Nucleus accumbens (tissue), 56 donors: ENCODE measurements at regions not wholly inside any gene's neighbourhood (a gene's known extent, or its start where the extent isn't known, plus 50 kb on each side); places are given as distances from the start of the nearest gene placed in this dataset.

ENCODE experiments used
- DNase-seq, 56 donors: peaks; one replicate each; lab custom pipeline; 2025; lab: John Stamatoyannopoulos, UW

DNA sequence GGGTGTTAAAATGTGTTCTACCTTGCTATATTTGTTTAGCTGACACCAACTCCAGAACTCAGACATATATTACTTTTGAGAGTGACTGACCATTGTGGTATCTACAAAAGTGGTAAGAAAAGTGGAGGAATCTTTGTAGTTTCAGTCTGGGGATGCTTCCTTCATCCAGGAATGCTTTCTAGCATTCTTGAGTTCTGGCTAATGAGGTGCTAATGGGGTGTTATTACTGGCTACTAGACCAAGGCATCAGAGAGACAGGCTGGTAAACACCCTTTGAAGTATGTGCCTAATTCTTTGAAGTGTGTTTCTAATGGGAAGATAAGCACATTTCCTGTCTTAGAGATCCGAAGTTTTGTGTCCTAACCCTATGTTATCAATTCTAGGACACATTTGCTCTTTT lies 310.4 kb downstream of the SPRY1 start:
- DNase-seq = no peak

GRCh38 chr4:123708902-123709301 lies 312.3 kb downstream of the SPRY1 start:
- no peak for DNase-seq

GRCh38 chr4:123709336-123709735 lies 312.7 kb downstream of the SPRY1 start:
- no peak for DNase-seq

- DNase-seq = no peak
These were observed 334.4 kb downstream of the SPRY1 start for GRCh38 chr4:123731035-123731434.

DNA sequence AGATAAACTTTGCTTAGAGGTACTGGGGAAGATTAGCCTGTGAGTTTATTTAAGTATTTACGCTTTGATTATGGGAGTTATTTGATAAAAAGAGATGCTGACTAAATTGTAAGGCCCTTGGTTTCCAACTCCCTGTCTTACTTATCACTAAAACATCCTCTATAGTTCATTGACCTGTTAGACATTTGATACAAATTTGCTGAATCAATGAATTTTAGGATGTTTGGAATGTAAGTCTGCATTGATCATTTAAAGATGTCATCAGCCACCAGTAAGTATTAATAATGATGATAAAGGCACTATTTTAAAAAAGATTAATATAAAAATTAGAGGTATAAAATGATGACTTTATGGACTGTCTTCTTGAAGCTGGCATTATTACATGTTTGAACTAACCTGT lies 340.6 kb downstream of the SPRY1 start:
- DNase-seq = no peak

DNA sequence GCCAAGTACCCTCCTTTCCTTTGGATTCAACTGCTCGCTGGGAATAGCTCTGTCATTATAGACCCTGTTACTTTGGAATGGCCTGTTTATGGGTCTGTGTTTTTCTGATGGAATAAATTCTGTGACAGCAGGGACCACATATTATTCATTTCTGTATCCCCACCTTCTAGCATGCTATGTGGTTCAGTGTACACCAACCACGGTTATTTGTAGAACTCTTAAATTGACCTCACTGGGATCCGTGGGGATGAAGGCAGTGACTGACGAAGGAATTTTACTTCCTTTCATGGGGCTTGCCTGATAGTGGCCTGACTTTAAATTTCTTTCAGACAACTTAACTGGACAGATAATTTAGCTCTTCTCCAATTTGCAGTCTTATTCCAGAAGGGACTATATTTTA lies 343.2 kb downstream of the SPRY1 start:
- no peak for DNase-seq

DNA sequence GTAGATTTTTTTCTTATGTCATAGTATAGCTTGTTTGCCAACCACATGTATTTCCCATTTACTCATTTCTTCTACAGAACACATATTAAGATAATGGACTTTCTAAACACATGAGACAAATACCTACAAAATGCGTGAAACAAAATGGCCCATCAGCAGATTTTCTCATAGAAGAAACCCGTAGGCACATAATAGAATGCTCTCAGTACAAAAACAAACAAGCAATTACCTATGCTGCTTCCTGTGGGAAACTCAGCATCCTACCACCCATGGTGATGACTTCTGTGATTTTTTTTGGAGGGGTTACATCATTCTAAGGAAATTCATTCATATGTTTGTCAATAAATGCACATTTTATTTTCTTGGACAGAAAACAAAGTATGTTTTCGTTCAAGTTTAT lies 343.6 kb downstream of the SPRY1 start:
- DNase-seq = no peak

- no peak for DNase-seq
These were observed 345.3 kb downstream of the SPRY1 start for GRCh38 chr4:123741906-123742305.

- DNase-seq = no peak
These were observed 347.3 kb downstream of the SPRY1 start for GRCh38 chr4:123743848-123744247.

DNA sequence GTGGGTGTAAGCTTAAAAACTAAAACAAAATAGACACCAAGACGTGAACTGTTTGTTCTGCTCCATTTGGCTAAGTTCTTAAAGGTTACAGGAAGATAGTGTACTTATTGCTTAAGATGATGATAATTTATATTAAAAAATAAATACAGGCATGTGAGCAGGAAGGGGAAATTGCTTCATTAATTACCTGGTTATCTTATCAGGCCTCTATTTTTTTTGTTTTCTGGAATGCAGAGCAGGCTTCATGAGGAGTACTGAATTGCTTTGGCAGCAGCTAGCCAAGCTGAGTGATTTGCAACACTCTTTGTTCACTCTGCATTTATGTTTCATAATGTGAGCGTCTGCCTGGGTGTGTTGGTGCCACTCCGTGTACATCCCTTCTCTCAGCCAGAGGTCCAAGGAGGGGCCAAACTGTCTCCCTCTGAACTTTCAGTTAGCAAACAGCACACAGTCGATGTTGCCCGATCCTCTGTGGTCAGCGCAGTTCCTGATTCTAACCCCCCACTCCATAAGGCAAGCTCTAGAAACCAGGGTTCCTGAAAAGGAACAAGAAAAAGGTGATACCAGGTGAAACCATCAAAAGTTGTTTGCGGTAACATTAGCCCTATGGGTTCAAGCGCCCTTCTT lies 348.2 kb downstream of the SPRY1 start:
- no peak for DNase-seq

GRCh38 chr4:123747016-123747415 lies 350.4 kb downstream of the SPRY1 start:
- no peak for DNase-seq

DNA sequence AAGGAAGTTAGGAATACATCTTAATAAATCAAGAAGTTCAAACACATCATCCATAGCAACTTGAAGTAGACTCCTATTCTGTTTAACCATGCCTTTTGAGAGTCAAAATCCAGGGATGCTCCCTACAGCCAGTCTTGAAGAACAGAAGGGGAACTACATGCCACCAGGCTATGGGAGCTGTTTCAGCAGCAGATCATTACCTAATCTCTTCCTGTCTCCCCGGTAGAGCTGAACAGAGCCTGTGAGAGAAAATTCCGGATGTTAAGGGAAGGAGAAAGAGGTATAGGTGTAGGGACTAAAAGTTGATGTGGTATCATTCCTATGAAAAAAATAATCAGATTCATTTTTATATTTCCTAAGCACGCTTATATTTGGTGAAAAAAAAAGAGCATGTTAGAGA lies 352.2 kb downstream of the SPRY1 start:
- no peak for DNase-seq

- DNase-seq = no peak
These were observed 352.8 kb downstream of the SPRY1 start for GRCh38 chr4:123749383-123749782.

- no peak for DNase-seq
These were observed 353.4 kb downstream of the SPRY1 start for GRCh38 chr4:123750044-123750443.

GRCh38 chr4:123755655-123756054 lies 359.1 kb downstream of the SPRY1 start:
- no peak for DNase-seq

DNA sequence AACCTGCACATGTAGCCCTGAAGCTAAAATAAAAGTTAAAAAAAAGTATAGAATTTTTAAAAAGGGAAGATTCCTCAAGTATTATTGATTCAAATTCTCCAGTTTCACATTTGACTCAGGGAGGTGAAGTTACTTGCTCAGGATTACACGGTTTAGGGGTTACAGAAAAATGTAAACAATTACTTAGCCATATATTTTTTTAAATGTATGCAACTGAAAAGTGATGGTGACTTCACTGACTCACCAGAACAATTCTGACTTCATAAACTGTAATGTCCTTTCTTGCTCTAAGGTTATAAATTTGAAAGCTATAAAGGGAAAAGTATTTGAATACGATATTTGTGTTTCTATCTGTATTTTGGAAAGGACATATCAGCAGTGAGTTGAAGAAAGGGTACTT lies 371.2 kb downstream of the SPRY1 start:
- no peak for DNase-seq

GRCh38 chr4:123770884-123771283 lies 374.3 kb downstream of the SPRY1 start:
- DNase-seq = no peak

DNA sequence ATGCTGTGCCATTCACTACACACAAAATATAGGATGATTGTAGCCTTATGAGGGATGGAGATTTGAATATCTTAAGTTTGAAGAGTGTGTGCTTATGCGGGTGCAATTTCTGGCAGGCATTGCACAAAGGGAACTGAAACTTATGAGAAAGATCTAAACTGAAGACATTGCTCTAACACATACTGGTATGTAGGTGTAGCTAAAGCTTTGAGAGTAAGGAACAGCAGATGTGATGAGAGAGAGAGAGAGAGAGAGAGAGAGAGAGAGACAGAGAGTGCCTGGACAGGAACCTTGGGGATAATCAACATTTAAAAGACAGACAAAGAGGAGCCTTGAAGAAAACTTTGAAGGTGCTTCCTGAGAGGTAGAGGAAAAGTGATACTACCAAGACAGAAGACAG lies 379.7 kb downstream of the SPRY1 start:
- no peak for DNase-seq

DNA sequence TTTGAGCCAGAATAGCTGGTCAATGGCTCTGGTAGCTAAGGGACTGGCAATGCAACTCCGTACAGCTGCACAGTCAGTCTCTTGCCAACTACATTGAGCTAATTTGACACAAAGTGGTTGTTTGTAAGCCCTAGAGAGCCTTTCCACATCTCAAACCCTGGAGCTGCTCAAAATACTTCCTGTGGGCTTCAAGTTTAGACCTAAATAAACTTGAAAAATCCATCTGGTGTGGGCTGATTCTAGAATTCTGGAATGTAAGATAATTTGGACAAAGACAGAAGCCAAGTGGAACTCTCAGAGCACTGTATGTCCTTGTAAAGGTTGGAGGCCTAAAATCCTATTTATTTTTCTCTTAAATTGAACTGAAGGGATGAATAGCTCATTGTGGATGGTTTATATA lies 380.8 kb downstream of the SPRY1 start:
- DNase-seq = peak in 3 of 56 donors; percentile 4 to 22 (median 19)

- DNase-seq = no peak
These were observed 386.7 kb downstream of the SPRY1 start for GRCh38 chr4:123783151-123783790.

DNA sequence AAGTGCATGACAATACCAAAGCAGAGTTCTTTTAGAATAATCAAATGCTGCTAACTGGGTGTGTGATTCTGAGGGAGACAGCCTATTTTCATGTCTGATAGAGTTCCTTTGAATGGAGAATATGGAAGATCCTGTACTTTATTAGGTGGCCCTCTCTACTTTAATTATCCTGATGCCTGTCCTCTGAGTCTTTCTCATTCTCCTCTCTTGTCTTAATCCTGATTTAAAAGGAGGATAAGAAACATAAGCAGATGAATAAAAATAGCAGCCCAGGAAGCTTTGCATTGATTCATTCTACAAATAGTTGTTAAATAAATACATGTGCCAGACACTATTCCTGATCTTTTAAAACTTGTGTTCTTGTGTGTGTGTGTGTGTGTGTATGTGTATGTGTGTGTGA lies 387.3 kb downstream of the SPRY1 start:
- no peak for DNase-seq

DNA sequence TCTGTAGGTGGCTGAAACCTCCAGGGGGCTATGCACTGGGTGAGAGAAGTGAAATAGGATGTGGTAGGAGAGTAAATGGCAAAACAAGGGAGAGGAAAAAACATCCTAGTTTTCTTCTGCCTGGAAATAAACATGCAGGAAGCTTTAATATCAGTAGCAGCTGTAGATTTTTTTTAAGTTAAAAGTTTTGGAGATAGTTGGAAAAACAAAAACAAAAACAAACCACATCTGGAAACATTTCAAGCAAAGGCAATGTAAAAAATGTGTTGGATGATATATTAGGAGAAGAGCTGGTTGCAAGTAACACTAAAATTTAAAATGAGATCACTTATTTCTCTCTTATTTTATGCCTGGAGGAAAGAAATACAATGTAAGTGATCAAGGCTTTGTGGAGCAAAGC lies 388.0 kb downstream of the SPRY1 start:
- DNase-seq = no peak

DNA sequence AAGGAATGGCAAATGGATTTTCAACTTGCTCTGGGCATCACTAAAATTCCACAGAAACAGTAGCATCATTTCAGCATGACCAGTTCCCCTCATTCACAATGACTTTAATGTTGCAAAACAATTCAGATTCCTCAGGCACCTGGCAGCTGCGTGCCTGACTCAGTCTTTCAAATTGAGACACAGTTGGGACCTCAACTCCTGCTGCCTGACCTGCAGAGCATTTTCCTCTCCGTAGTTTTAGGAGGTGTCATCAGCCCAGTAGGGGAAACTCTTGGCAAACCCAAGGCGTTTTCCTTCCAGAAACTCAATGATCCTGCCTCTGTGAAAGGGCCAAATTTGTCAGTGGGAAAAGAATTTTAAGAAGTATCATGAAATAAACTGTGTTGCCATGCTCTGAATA lies 388.9 kb downstream of the SPRY1 start:
- peak in 2 of 56 donors; percentile 1 for DNase-seq
